KMS-11 (cell line): ENCODE measurements at regions not wholly inside any gene's neighbourhood (a gene's known extent, or its start where the extent isn't known, plus 50 kb on each side); places are given as distances from the start of the nearest gene placed in this dataset.
A peak's percentile ranks its signal among the peaks of the same experiment; 100 is the strongest.

Experiments
- H2AFZ ChIP-seq: fragments of 200-600 bp; sonication (generic); 2 replicates; pipeline ENCODE4 v1.6.1; 2016; ENCODE audit warnings: antibody characterized with exemption, mixed run types, low read depth
- H3K27ac ChIP-seq: fragments of 200-600 bp; sonication (generic); 2 replicates; pipeline ENCODE4 v1.6.1; 2016; ENCODE audit warnings: mild to moderate bottlenecking, mixed run types
- H3K27me3 ChIP-seq: fragments of 200-600 bp; sonication (generic); 2 replicates; pipeline ENCODE4 v1.6.1; 2017; ENCODE audit warnings: mild to moderate bottlenecking, low read depth, mixed run types, moderate library complexity; ENCODE audit not compliant: insufficient read depth
- H3K36me3 ChIP-seq: fragments of 200-600 bp; sonication (generic); 2 replicates; pipeline ENCODE4 v1.6.1; 2017; ENCODE audit warnings: mild to moderate bottlenecking, mixed run types; ENCODE audit not compliant: insufficient read depth
- H3K4me1 ChIP-seq: fragments of 200-600 bp; sonication (generic); 2 replicates; pipeline ENCODE4 v1.6.1; 2016; ENCODE audit warnings: mild to moderate bottlenecking, low read depth, mixed run types; ENCODE audit not compliant: poor library complexity, severe bottlenecking
- H3K4me2 ChIP-seq: fragments of 200-600 bp; sonication (generic); 2 replicates; pipeline ENCODE4 v1.7.0; 2016; ENCODE audit warnings: mild to moderate bottlenecking, mixed run types
- H3K4me3 ChIP-seq: fragments of 200-600 bp; sonication (generic); IDR thresholded peaks from 2 replicates; pipeline ENCODE4 v1.6.1; 2017; ENCODE audit warnings: low read depth, low read length, mixed read lengths; ENCODE audit not compliant: insufficient read depth
- H3K79me2 ChIP-seq: fragments of 200-600 bp; sonication (generic); 2 replicates; pipeline ENCODE4 v1.6.1; 2016; ENCODE audit warnings: low read depth, mixed run types; ENCODE audit not compliant: insufficient read depth
- H3K9ac ChIP-seq: fragments of 200-600 bp; sonication (generic); 2 replicates; pipeline ENCODE4 v1.6.1; 2016; ENCODE audit warnings: mild to moderate bottlenecking, mixed run types
- H4K20me1 ChIP-seq: fragments of 200-600 bp; sonication (generic); 2 replicates; pipeline ENCODE4 v1.6.1; 2016; ENCODE audit warnings: mild to moderate bottlenecking, mixed run types; ENCODE audit not compliant: insufficient read depth
- TF ChIP-seq, protein P1 (sequence below): fragments of 200-600 bp; sonication (generic); conservative IDR thresholded peaks from 2 replicates; pipeline ENCODE4 v1.6.1; 2017; ENCODE audit warnings: low read depth, mild to moderate bottlenecking, antibody characterized with exemption, low read length, moderate library complexity, mixed read lengths

DNA sequence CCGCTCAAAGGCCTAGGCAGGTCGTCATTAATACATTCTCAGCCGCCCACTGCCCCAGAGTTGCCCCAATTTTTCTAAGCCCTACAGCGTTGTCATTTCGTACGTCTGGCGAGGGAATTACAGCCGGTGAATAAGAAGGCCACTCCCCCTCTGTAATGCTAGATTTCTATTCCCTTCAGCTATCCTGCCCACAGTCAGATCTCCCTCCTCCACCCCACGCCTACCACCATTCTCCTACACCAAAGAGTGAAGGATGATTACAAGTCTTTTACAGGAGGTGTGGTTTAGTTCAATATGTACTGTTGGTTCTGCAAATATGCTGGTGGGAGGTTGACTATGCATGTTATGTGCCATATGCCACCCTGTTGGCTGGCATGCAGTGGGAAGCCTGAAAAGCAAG, 83.7 kb upstream of the SMIM15 start:
- Histone ChIP-seq H3K79me2 (no peaks in the 10 kb centered on the region), H4K20me1 (no peaks in the 10 kb centered on the region), H3K9ac (no peak overlapping the region), H3K36me3 (no peaks in the 10 kb centered on the region), H3K27ac (no peak overlapping the region), H3K4me2 (no peak overlapping the region), H3K4me3 (no peak overlapping the region), H2AFZ (peak overlapping the region; percentile 10; the same call in 1 of the 2 replicates), H3K4me1 (peaks cover 6% of the 10 kb centered on the region), H3K27me3 (no peaks in the 10 kb centered on the region)
- TF ChIP-seq, protein P1, sequence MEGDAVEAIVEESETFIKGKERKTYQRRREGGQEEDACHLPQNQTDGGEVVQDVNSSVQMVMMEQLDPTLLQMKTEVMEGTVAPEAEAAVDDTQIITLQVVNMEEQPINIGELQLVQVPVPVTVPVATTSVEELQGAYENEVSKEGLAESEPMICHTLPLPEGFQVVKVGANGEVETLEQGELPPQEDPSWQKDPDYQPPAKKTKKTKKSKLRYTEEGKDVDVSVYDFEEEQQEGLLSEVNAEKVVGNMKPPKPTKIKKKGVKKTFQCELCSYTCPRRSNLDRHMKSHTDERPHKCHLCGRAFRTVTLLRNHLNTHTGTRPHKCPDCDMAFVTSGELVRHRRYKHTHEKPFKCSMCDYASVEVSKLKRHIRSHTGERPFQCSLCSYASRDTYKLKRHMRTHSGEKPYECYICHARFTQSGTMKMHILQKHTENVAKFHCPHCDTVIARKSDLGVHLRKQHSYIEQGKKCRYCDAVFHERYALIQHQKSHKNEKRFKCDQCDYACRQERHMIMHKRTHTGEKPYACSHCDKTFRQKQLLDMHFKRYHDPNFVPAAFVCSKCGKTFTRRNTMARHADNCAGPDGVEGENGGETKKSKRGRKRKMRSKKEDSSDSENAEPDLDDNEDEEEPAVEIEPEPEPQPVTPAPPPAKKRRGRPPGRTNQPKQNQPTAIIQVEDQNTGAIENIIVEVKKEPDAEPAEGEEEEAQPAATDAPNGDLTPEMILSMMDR, result no peak

DNA sequence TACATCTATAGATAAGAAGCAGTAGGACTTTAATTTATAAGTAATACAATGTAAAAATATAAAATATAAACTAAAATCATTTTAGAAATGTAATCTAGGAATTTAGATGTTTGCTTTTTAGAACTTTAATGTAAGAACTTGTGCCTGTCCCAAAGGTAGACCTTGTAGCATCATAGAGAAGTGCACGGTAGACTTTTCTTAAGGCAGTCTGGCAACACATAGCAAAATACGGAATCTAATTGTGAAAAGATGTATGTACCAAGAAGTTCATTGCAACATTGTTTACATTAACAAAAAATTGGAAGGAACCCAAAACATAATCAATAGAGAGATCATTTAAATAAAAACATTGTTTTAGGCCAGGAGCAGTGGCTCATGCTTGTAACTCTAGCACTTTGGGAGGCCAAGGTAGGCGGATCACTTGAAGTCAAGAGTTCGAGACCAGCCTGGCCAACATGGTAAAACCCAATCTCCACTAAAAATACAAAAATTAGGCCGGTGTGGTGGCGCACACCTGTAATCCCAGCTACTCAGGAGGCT, 84.6 kb upstream of the SMIM15 start:
- Histone ChIP-seq H3K4me1 (peaks cover 6% of the 10 kb centered on the region), H3K4me2 (no peak overlapping the region), H4K20me1 (no peaks in the 10 kb centered on the region), H3K4me3 (no peak overlapping the region), H3K27ac (no peak overlapping the region), H3K27me3 (no peaks in the 10 kb centered on the region), H2AFZ (no peak overlapping the region), H3K79me2 (no peaks in the 10 kb centered on the region), H3K9ac (no peak overlapping the region), H3K36me3 (no peaks in the 10 kb centered on the region)
- TF ChIP-seq, protein P1, result no peak

- Histone ChIP-seq H3K4me1 (no peaks in the 10 kb centered on the region), H4K20me1 (no peaks in the 10 kb centered on the region), H3K4me2 (no peak overlapping the region), H3K27me3 (no peaks in the 10 kb centered on the region), H3K36me3 (no peaks in the 10 kb centered on the region), H3K9ac (no peak overlapping the region), H3K27ac (no peak overlapping the region), H2AFZ (no peak overlapping the region), H3K4me3 (no peak overlapping the region), H3K79me2 (no peaks in the 10 kb centered on the region)
- TF ChIP-seq, protein P1, result no peak
Measured at GRCh38 chr5:61251874-61252642, 80.0 kb upstream of the ZSWIM6 start.

- Histone ChIP-seq H4K20me1 (no peaks in the 10 kb centered on the region), H3K36me3 (no peaks in the 10 kb centered on the region), H3K4me3 (no peak overlapping the region), H3K9ac (no peak overlapping the region), H3K4me1 (no peaks in the 10 kb centered on the region), H3K27ac (no peak overlapping the region), H3K27me3 (no peaks in the 10 kb centered on the region), H3K79me2 (no peaks in the 10 kb centered on the region), H3K4me2 (no peak overlapping the region), H2AFZ (no peak overlapping the region)
- TF ChIP-seq, protein P1, result no peak
Measured at GRCh38 chr5:61252643-61252925, 79.5 kb upstream of the ZSWIM6 start.
